NCI-H2196 treated with DMSO at 0.1 percent for 48 hours (cell line): ENCODE measurements at regions not wholly inside any gene's neighbourhood (a gene's known extent, or its start where the extent isn't known, plus 50 kb on each side); places are given as distances from the start of the nearest gene placed in this dataset.
"Not testable (repeated sequence)": the region's sequence is repeated elsewhere in the genome, so short reads cannot be mapped to it uniquely, and the experiment has no call there.

ENCODE experiments used
- DNase-seq: peaks from one replicate; lab custom pipeline; 2025; ENCODE audit not compliant: unreplicated experiment; lab: John Stamatoyannopoulos, UW

DNA sequence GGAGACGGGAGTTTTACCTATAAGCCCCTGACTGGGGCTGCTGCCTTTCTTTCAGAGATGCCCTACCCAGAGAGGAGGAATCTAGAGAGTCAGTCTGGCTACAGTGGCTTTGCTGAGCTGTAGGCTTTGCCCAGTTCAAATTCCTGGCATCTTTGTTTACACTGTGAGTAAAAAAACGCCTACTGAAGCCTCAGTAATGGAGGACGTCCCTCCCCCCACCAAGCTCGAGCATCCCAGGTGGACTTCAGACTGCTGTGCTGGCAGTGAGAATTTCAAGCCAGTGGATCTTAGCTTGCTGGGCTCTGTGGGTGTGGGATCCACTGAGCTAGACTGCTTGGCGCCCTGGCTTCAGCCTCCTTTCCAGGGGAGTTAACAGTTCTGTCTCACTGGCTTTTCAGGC is 237.1 kb upstream of the NT5E start:
- DNase-seq = not testable (repeated sequence)

DNA sequence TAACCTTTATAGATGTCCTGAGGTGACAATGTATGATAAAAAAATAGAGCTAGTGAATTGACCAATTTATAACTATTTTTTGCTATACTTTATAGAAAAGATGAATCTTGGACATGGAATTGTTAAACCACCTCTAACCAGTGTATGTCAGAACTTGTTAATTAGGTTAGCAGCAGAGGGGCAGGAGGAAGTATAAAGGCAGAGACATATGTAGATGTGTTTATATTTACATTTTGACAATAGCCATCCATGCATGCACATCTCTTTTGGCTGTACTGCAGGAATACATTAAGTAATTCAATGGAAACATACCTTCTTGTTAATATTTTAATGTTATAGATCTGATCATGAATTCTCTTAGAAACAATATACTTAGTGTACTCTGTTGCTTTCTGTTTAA is 254.6 kb upstream of the NT5E start:
- DNase-seq = no peak

DNA sequence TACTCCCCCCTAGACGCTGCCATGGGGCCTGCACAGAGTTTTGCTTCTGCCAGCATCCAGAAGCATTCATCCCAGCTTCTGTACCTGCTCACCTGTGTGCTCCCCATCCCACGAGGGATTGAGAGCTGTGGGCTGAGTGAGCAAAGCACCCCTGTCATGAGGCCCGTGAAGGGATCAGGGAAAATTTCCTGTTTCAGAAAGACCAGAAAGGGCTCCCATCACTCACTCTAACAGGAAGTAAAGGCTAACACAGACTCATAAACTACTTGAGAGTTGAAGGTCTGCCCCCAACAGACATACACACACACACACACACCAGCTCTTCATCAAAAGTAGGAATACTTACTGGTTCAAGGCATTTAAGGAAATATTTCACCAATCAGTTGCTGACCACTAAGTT is 256.5 kb upstream of the NT5E start:
- no peak for DNase-seq

DNA sequence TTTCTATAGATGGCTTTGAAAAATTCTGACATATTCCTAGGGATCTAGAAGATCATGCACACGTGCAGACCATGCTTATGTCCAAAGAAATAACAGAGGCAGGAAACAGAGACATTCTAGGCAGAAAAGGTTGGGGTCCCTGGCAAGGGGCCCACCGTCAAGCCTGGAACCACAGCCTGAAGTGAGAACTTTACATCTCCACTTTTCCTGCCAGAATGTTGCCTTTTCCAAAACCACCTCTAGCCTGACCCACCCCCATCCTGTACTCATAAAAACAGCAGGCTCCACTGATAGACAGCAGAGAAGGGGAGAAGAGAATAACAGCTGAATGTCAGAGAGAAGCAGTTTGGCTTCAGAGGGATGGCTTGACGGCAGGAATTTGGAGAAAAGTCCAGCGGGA is 257.3 kb upstream of the NT5E start:
- no peak for DNase-seq

DNA sequence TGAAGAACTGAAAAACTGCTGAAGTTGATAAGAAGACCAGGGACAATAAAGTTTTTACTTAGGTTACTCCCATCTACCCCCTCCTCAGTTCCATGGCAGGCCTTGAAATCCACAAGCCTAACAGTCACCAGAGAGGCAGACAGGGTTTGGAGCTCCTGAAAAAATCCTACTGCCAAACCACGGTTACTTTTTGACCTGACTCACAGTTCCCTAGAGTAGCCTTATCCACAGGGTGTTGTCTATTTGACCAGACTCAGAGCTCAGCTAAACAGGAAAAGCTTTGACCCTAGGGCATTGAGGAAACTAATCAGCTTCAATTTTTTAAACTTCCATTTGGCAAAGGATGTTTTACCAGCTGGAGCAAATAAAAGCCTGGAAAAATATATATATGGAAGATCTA is 257.7 kb upstream of the NT5E start:
- DNase-seq = no peak

DNA sequence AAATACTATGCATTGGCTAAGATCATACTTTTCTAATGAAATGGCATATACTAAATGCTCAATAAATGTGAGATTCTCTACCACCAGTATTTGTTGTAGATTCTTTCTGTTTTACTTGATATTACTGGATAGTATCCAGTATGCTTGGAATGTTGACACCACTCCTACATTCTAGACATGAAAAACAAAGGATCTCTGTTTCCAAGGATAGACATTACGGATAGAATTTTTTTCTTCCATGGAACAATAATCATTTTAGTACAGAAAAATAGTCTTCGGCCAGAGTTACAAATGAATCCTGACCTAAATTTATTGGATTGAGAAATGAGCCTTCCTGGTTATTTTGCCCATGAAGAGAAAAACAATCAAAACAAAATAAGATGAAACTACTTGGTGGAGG is 258.2 kb upstream of the NT5E start:
- DNase-seq = no peak

DNA sequence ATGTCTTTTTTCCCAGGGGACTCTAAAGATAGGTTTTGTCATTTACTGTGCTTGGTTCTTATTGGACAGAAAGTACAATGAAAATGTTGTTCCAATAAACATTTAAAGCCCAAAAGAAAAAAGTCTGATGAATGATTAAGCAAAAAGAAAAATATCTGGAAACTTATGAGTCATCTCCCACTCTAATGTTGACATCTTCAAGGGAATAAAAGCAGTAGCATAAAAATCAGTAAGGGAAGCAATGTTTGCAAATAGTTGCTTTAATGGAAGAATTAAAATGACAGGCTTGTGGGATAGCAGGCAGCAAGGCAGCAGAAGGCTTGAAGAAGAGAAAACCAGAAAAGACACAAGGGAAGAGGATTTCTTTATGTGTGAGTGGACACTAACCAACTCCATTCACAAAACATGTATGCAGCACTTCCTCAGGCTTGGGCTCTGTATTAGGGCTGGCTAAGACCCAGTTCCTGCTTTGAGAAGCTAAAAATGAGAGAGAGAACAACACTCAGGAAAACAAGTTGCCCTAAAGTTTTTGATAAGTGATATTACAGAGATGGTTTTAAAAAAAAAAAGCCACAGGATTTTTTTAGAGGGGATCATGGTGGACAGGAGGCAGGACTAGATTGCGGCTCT is 263.2 kb upstream of the NT5E start:
- no peak for DNase-seq

DNA sequence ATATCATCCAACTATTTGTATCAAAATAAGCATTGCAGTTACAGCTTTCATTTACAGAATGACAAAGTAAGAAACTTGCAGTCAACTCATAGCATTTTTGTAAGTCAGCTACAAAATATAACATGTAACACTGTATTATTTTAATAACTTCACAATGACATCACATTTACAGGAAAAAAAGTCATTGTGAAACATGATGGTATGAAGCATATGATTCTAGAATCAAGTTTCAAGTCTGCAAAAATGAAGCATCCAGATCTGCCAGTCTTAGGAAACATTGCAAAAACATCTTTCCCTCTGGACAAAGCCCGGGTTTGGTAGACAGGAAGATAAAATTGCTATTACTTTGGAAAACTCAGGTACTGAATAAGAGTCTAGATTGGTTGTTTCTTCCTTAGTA is 263.9 kb upstream of the NT5E start:
- no peak for DNase-seq

DNA sequence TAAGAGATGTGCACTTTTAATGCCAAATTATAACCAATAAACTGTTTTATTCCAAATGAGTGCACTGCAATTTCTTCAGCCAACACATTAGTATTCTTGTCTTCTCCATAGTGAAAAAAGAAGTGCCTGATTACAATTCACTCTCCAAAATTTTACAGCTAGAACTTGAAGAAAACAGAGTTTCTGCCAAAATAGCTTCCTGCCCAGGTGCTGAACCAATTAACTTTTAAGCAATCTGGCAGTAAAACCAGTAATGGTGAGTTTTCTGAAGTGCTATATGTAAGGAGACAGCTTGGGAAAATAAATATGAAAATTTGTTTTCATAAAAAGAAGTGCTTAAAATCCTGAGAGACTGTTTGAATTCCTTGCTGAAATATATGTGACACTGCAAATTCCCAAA is 266.0 kb upstream of the NT5E start:
- no peak for DNase-seq

DNA sequence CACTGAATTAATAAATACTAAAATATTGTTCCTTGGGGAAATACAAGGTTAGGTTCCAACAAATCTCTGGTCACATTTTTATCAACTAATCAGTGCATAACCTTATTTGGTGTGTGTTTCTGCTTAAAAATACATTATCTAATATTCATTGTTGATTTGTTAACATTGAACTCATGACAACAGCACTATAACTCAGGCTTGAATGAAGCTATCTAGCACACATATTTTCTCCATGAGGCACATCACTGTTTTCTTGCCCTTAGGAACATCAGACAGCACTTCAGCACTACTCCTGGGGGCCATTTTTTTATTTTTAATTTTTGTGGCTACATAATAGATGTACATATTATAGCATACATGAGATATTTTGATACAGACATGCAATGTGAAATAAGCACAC is 277.2 kb upstream of the NT5E start:
- no peak for DNase-seq

DNA sequence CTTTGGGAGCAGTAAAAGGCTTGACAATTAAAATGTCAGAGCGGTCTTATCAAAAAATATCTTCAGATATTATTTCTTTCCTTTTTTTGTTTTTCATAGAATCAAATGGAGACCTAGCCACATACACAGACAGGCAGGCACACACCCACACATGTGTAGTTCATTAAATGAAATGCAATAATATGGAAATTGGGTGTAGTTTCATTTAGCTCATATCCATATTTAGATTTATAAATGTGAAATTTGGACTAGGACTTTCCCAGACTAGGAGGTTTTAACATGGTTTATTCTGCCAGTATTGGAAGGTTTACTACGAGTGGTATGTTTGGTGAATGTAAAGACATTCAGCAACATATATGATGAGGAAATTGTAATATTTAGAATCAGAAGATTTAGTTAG is 277.7 kb upstream of the NT5E start:
- DNase-seq = no peak

DNA sequence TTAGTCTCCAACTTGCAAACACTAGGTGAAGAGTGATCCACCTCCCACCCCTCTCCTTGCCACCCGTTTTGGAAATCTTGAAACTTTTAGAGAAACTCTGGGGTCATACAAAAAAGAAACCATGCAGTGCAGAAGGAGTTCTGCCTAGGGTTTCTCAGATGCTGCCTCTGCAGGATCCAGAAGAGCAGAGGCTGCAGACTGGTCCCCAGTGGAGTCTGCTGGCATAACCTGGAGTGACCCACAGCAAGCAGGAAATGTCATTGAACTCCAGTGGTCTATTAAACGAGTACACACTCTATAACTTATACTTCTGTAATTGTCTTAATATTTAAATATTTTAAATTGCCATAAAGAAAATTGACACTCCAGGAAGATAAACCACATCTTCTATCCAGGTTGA is 280.7 kb upstream of the NT5E start:
- DNase-seq = no peak

DNA sequence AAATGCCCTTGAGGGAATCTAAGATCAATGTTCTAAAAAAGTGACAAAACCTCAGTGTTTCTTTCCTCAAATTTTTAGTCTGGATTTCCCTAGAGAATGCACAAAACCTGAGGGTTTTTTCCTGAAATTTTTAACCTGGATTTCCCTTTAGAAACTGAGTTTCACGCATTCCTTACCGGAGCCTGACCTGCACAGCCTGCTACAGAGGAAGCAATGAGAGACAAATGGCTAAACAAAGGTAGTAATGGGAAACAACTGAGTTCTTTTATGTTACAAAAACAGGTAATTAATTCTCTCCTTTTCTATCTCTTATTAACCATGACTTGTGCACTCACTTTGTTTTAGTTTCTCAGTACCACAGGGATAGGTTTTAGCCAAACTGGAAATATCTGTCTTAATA is 281.7 kb upstream of the NT5E start:
- no peak for DNase-seq

DNA sequence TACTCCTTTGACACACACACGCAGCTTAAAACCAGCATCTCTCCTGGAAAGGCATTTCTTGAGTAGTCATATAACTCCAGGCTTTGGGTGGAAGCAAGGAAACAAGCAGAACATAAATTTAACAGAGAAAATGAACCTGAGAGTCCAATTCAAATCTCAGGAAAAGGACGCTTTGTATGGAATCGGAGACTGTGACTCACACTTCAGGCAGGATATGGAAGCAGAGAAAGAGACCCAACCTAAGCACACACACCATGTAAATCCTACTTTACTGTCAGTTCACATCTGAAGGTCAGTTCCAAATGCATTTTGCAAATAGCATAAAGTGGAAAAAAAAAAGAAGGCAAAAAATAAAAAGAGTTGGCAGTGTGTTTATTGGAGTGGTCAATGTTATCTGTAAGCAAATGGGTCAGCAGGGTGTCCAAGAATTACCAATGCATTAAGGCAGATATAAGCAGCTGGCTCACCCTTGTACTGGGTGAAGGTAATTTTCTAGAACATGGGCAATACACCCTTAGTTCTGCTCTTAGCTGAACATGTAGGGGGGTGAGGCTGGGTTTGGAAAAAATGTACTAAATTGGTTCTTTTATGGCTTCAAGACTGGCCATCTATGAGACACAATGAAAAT is 283.7 kb upstream of the NT5E start:
- DNase-seq = no peak

DNA sequence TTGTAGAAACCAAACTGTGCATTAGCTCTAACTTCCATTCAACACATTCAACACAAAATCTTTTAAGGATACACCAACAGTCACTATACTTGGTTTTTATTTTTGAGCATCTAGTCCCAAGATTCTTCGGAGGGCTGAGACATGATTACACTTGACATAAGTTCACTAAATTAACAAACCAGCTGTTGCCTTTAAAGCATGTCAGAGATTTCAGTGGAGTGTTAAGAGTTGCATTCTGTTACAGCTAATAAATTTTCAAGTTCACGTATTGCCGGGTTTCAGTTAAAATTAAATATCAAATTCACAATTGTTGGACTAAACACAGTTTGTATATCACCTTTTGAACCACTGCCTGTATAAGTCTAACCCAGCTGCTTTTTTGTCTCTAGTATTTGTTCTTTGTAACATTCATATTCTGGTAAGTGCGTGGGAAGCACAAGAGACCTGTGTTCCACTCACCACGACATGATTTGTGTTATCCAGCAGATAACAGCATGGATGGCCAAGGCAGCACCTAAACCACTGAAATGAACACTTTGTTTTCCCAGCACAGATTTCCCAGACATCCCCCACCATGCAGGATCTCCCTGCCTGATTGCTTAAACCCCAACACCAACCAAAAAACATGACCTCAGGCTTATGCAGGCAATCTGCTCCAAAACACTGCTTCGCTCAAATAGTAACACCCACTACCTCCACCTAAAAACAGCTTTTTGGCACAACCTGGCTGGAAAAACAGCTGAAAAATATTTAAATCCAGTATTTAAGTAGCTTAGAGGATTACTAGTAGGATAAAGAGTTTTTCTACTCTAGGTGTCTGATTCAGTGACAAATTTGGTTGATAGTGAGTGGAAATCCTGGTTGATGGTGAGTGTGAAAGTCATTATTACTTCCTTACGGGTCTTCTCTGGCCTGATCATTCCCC is 286.5 kb upstream of the NT5E start:
- DNase-seq = no peak

DNA sequence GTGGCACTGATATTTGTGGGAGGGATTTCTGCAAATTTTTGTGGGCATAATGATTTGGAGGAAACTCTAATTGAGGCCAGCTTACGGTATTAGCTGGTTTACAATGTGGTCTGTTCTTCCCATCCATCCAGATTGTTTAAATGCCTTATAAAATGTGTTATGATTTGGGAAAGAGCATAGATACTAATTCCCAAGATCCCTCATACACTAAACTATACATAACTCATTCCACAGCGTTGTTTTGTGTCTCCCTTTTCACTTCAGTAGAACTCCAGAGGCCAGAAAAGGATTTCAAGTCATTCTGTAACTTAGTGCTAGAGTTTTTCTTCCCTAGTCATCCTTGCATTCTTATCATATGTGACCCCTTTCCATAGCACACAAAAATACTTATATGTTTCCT is 292.6 kb upstream of the NT5E start:
- DNase-seq = no peak

DNA sequence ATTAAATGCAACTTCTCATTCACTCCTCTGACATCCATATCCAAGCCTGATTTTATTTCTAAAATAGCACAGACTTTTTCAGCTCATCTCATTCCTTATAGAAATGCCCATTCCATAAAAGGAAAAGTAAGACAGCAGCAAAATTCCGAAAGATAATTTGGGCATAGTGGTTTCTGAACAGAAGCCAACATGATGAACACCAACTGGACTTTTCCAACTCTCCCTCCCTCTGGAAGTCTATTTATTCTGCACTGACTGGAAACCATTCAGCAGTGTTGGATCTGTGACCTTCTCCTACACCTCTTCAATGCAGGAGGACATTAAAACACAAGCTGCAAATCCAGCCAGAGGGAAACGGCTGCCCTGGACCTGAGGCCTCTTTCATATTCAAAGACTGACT is 306.2 kb upstream of the NT5E start:
- DNase-seq = no peak

DNA sequence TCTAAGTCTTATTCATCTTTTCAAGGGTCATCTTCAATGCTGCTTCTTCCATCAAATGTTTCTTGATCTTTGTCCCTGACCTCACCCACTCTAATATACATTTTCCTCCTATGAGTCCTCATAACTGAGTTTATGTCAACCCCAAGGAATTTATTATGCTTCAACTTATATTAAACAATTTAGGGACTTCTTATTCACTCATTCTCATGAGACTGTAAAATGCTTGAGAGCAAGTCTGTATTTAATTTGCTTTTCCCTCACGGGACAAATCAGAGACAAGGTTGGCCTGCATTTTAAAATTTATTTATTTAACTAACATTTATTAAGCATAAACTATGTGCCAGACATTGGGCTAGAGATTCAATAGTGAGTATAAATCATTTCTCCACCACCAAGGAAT is 312.0 kb upstream of the NT5E start:
- DNase-seq = no peak

DNA sequence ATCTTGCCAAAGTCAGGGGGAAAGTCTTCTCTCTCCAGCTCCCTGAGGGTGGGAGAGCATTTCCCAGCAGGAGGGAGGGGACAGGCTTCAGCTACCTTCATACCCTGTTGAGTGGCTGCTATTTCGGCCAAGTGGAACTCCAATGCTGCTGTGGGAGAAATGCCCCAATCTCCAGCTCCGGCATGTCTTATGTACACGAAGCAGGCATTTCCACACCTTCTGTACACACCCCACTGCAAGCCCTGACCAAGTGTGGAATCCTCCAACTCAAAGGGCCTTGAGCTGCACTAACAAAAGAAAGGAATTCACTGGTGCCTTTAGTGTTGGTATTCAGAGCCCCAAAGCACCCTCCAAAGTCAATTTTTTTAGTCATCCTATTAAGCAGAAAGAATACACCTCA is 313.6 kb upstream of the NT5E start:
- DNase-seq = no peak

DNA sequence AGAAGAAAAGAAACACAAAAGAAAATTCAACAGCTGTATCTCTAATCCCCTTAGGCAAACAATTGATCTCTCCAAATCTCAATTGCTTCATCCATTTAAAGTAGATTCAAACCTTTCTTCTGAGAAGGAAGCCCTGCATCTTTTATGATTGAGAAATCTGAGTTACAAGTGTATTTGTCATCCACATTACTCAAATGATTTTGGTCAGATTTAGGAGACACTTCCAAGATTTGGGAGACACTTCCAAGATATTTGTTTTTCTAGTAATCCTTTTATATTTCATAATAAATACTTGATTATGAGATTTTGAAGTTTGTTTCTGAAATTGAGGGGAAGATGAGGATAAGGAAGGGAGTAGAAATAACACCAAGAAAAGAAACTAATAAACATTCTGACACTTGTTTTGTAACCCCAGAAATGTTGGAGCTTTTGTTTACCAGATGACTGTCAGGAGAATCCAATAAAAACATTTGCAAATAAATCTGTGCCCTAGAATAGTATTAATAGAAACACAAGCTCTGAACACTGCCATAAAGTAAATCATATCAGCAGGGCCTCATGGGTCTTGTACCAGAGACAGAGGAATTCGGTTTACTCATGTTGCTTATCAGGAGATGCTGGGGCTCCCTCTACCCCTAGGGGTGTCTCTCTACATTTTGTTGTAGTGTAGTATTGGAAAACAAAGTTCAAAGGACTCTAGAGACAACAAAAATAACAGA is 314.3 kb upstream of the NT5E start:
- no peak for DNase-seq

DNA sequence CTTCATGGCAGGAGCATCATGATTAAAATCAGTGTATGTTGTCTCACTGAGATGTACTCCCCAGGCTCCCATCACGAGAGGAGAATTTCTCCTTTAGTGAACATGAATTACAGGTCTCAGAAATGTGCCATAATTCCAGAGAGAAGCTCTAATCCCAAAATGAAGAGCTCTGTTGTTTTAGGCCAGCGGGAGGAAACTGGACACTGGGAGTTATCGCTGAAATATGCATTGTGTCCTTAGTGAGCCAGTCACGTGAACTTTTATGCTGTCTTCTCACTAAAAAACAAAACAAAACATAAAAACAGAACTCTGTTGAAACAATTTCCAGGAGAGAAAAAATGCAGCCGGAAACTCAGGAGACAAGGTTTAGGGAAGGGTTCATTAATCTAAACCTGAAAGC is 315.7 kb upstream of the NT5E start:
- no peak for DNase-seq

DNA sequence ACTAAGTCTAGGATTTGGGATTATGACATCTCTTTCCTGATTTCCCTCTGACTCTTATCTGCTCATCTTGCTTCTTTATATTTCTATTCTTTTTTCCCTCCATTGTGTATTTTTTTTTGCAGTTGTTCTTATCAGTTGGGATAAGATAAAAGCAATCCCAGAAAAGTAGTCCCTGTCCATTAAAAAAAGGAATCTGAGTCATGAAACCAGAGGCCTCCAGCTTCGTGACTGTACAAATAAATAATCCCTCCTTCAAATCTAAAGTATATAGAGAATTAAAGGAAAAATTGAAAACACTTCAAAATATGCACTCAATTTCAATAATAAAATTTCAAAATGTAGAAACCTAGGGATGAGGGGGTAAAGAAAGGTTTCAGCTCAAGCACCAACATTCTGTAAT is 317.8 kb upstream of the NT5E start:
- no peak for DNase-seq
